GM12864 (cell line): ENCODE measurements at regions not wholly inside any gene's neighbourhood (a gene's known extent, or its start where the extent isn't known, plus 50 kb on each side); places are given as distances from the start of the nearest gene placed in this dataset.

Source experiments
- DNase-seq: peaks from one replicate; pipeline ENCODE4 v3.0.0-alpha.2; 2011; ENCODE audit warnings: low read depth
- H3K4me3 ChIP-seq: 2 replicates; pipeline ENCODE4 v1.5.1; 2011; ENCODE audit warnings: mild to moderate bottlenecking, low read depth, low read length, control low read depth
- CTCF ChIP-seq: IDR thresholded peaks from 2 replicates; pipeline ENCODE4 v1.5.1; 2011; ENCODE audit warnings: low read depth, mild to moderate bottlenecking, moderate library complexity, low read length, control low read depth, inconsistent platforms; ENCODE audit errors: missing control alignments

DNA sequence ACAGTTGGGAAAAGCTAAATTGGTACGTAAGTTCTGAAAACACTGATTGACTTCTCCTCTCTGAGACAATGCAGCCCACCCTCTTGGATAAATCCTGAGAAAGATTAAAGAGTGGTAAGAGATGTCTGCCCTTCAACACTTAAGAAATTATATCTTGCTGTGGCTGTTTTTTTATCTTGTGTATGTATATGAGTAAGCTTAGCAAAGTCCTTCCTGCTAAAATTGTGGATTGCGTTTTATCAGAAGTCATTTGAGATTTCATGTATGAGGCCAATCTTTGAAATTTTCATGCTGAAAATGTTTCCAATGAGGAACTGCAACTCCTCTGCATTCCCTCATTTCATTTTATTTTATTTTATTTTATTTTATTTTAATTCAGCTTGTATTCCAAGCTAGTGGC is 106.2 kb upstream of the INHBA start:
- no peak for DNase-seq
- no peak overlapping the region for H3K4me3 ChIP-seq
- no peak for TF ChIP-seq CTCF

- no peak for DNase-seq
- H3K4me3 ChIP-seq = no peak overlapping the region
- no peak for TF ChIP-seq CTCF
Measured at GRCh38 chr7:41808541-41808940, 105.7 kb upstream of the INHBA start.

DNA sequence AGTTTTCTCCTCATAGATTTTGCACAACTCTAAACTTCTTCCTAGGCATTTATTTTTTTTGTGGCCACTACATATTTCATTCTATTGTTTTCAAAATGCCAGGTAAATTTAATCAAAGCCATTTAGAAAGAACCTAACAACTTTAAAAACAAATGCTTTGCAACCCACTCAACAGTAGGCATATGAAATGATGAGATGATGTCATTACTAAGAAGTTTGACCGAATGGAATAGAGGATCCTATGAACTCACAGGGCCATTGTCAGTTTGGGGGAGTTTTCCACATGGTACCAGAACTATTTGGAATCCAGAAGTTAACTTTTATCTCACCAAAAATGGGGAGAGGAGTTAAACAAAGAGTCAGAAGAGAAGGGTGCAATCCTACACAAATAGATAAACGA is 100.7 kb upstream of the INHBA start:
- H3K4me3 ChIP-seq = no peak overlapping the region
- no peak for TF ChIP-seq CTCF
- DNase-seq = no peak

DNA sequence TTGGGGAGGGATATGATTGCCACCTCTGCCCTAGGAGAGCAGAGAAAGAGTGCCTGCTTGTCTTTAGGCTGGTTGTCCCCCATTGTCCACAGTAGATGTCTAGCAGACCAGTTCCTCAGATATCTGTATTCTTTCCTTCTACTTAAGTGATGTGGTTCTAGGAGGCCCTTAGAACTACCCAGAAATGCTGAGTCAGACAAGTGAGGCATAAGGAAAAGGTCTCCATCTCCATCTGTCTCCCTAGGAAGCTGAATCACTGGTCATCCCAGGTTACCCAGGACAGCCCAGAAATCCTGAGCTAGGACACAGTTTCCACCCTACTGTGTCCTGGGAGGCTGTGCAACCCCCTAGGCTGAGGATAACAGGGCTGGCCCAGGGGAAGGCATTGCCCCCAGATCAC is 93.4 kb upstream of the INHBA start:
- H3K4me3 ChIP-seq = no peak overlapping the region
- DNase-seq = no peak
- no peak for TF ChIP-seq CTCF

- TF ChIP-seq CTCF = no peak
- DNase-seq = no peak
- H3K4me3 ChIP-seq = no peak overlapping the region
Measured at GRCh38 chr7:41795276-41795833, 92.5 kb upstream of the INHBA start.

GRCh38 chr7:41793556-41793955 is 90.7 kb upstream of the INHBA start:
- TF ChIP-seq CTCF = no peak
- no peak overlapping the region for H3K4me3 ChIP-seq
- no peak for DNase-seq

DNA sequence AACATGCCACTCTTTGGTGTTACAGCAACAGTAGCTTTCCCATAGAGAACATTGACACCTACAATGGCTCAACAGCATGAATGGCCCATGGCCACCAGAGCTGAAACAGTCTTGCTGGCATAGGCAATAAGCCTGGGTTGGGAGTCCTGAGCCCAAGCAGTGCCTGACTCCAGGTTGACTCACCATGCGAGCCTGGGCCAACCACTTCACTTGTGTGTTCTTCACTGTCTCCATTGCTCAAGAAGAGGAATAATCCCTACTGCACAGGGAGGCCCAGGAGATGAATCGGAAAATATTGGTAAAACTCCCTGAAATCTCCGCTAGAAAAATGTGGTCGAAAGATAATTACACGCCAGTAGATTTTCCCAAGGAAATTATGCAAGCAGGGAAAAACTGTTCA is 89.2 kb upstream of the INHBA start:
- no peak for TF ChIP-seq CTCF
- DNase-seq = no peak
- H3K4me3 ChIP-seq = no peak overlapping the region
